ENCODE measurements at regions not wholly inside any gene's neighbourhood (a gene's known extent, or its start where the extent isn't known, plus 50 kb on each side); places are given as distances from the start of the nearest gene placed in this dataset.

DNA sequence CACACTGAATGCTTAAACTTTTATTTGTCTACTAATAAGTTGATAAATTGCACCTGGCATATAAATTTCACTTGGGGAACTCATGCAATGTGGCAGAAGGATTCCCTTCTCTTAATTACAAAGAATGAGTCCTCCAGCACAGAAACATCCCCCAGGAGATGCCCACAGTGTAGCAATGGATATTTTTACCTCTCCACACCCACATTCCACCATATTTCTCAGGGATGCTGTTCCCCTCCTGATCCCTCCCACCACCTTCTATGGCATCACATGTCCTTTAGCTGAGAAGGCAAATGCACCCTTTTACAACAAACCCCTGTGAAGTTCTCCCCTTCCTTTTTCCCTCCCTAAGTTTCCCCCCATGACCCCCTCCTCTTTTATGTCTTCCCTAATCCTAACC, 56.1 kb upstream of the UBASH3B start:
- Histone ChIP-seq H4K20me1 (replicated peaks in 1 of 2; ENCODE audit: control insufficient read depth in 1 of 2, insufficient read depth in 2 of 2, low read length in 2 of 2) (no peaks in the 10 kb centered on the region), H3K27me3 (replicated peaks in 1 of 4; ENCODE audit: control insufficient read depth in 3 of 4, extremely low read depth in 1 of 4, insufficient read depth in 3 of 4, low read length in 3 of 4) (no peaks in the 10 kb centered on the region), H3K18ac (ENCODE audit: extremely low read depth, low read length) (no peak overlapping the region), H3K9me3 (ENCODE audit: insufficient read depth in 2 of 2, low read depth in 1 of 2, low read length in 1 of 2) (peaks cover 0 to 2% of the 10 kb centered on the region in 2 experiments; a peak in 1 of 4 replicates), H3K79me2 (ENCODE audit: control insufficient read depth in 1 of 2, insufficient read depth in 2 of 2, low read length in 2 of 2) (no peaks in the 10 kb centered on the region), H3K79me1 (ENCODE audit: low read depth, low read length) (no peaks in the 10 kb centered on the region), H2BK15ac (ENCODE audit: low read length) (no peak overlapping the region), H2BK120ac (replicated peaks; ENCODE audit: low read depth, low read length) (no peak overlapping the region), H3K4me1 (replicated peaks in 1 of 4; ENCODE audit: control insufficient read depth in 3 of 4, insufficient read depth in 4 of 4, low read length in 3 of 4) (no peaks in the 10 kb centered on the region; a peak in 1 of 7 replicates), H4K8ac (ENCODE audit: extremely low read depth, insufficient read depth, low read length) (no peak overlapping the region), H4K5ac (ENCODE audit: insufficient read length, low read depth, low read length) (no peak overlapping the region), H3K4me2 (ENCODE audit: insufficient read depth in 1 of 2, low read depth in 2 of 2, low read length in 2 of 2) (no peak overlapping the region), H2BK12ac (ENCODE audit: low read depth, low read length) (no peak overlapping the region), H3K23me2 (ENCODE audit: low read depth, low read length) (no peaks in the 10 kb centered on the region), H3K23ac (ENCODE audit: insufficient read length) (no peak overlapping the region), H3K27ac (ENCODE audit: low read depth, low read length) (no peak overlapping the region), H3K56ac (replicated peaks; ENCODE audit: insufficient read length, low read depth, low read length) (no peak overlapping the region), H2BK5ac (ENCODE audit: low read depth, low read length) (no peak overlapping the region), H2AK5ac (ENCODE audit: low read depth, low read length) (no peak overlapping the region), H2BK20ac (ENCODE audit: low read length) (no peak overlapping the region), H2AFZ (ENCODE audit: low read length) (no peak overlapping the region), H3K4me3 (ENCODE audit: extremely low read depth in 1 of 4, insufficient read depth in 2 of 4, low read depth in 3 of 4, low read length in 4 of 4) (no peak overlapping the region), H4K91ac (replicated peaks; ENCODE audit: insufficient read length, low read length) (no peak overlapping the region), H3K9ac (replicated peaks in 1 of 4; ENCODE audit: extremely low read depth in 1 of 4, low read depth in 3 of 4, low read length in 3 of 4) (no peak overlapping the region), H3K4ac (replicated peaks; ENCODE audit: insufficient read length, low read depth, low read length) (no peak overlapping the region), H3K36me3 (ENCODE audit: control insufficient read depth in 2 of 4, insufficient read depth in 4 of 4, low read length in 3 of 4) (no peaks in the 10 kb centered on the region), H3K14ac (ENCODE audit: insufficient read length) (no peak overlapping the region)
- ChIA-PET POLR2A (ENCODE audit: partially characterized antibody) (no interaction called here), CTCF (ENCODE audit: partially characterized antibody) (no interaction called here)
- DNase-seq (ENCODE audit: low read depth in 1 of 2, low spot score in 2 of 2) (no peak), FAIRE-seq (no peak)
- TF ChIP-seq BCL11A (IDR thresholded peaks at IDR 0.05; ENCODE audit: low read depth in 2 of 2, low read length in 2 of 2) (no peak), CHD1 (IDR thresholded peaks at IDR 0.05; ENCODE audit: low read depth, low read length) (no peak), RAD21 (IDR thresholded peaks at IDR 0.05 in 1 of 2, conservative IDR thresholded peaks at IDR 0.05 in 1 of 2; ENCODE audit: low read depth in 2 of 2, low read length in 2 of 2) (no peak), EZH2 (IDR thresholded peaks at IDR 0.05; ENCODE audit: low read depth, low read length, severe bottlenecking) (no peak), CBX5 (IDR thresholded peaks at IDR 0.05; ENCODE audit: low read depth, low read length) (no peak), POLR2A (IDR thresholded peaks at IDR 0.05; ENCODE audit: control extremely low read depth in 1 of 2, low read depth in 2 of 2, low read length in 2 of 2) (no peak), CBX8 (IDR thresholded peaks at IDR 0.05; ENCODE audit: borderline replicate concordance, low read depth, low read length) (no peak), KDM4A (IDR thresholded peaks at IDR 0.05; ENCODE audit: low read depth, low read length, severe bottlenecking) (no peak)
- TF ChIP-seq, protein P1, sequence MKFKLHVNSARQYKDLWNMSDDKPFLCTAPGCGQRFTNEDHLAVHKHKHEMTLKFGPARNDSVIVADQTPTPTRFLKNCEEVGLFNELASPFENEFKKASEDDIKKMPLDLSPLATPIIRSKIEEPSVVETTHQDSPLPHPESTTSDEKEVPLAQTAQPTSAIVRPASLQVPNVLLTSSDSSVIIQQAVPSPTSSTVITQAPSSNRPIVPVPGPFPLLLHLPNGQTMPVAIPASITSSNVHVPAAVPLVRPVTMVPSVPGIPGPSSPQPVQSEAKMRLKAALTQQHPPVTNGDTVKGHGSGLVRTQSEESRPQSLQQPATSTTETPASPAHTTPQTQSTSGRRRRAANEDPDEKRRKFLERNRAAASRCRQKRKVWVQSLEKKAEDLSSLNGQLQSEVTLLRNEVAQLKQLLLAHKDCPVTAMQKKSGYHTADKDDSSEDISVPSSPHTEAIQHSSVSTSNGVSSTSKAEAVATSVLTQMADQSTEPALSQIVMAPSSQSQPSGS (IDR thresholded peaks at IDR 0.05; ENCODE audit: low read length), result no peak

All from H1 (cell line).